Effector memory CD8-positive, alpha-beta T cell (primary cell): ENCODE measurements at regions not wholly inside any gene's neighbourhood (a gene's known extent, or its start where the extent isn't known, plus 50 kb on each side); places are given as distances from the start of the nearest gene placed in this dataset.
"Not testable (repeated sequence)": the region's sequence is repeated elsewhere in the genome, so short reads cannot be mapped to it uniquely, and the experiment has no call there.

Source experiments
- ATAC-seq: fragments of 150-1000 bp; cut with Tn5 transposase; replicated peaks from 2 replicates; pipeline ENCODE4 v1.10.0; 2021; ENCODE audit warnings: mild to moderate bottlenecking, moderate library complexity
- DNase-seq, 3 experiments: peaks; one replicate each; pipeline ENCODE4 v3.0.0; 2021
- H3K27ac Mint-ChIP-seq, 2 donors: one replicate each; pipeline ENCODE4 v1.8.0; 2022; ENCODE audit warnings: mild to moderate bottlenecking in 2 of 2, mixed read lengths in 2 of 2, moderate library complexity in 2 of 2
- H3K27me3 Mint-ChIP-seq, 2 donors: one replicate each; pipeline ENCODE4 v1.8.0; 2022; ENCODE audit warnings: mixed read lengths in 2 of 2
- H3K36me3 Mint-ChIP-seq: one replicate; pipeline ENCODE4 v1.8.0; 2022; ENCODE audit warnings: mild to moderate bottlenecking, moderate library complexity, mixed read lengths; ENCODE audit not compliant: insufficient read depth
- H3K4me1 Mint-ChIP-seq, 2 donors: one replicate each; pipeline ENCODE4 v1.8.0; 2022; ENCODE audit warnings: low read depth in 2 of 2, mixed read lengths in 2 of 2
- H3K4me3 Mint-ChIP-seq, 2 donors: one replicate each; pipeline ENCODE4 v1.8.0; 2022; ENCODE audit warnings: mild to moderate bottlenecking in 2 of 2, mixed read lengths in 2 of 2, moderate library complexity in 2 of 2
- H3K9me3 Mint-ChIP-seq, 2 donors: one replicate each; pipeline ENCODE4 v1.8.0; 2022; ENCODE audit warnings: mixed read lengths in 2 of 2

GRCh38 chr2:66170744-66171330 lies 264.1 kb upstream of the MEIS1 start:
- ATAC-seq (no peak), DNase-seq (no peak)
- Mint-ChIP-seq H3K36me3 (no peaks in the 10 kb centered on the region), H3K27me3 (no peaks in the 10 kb centered on the region), H3K4me1 (no peaks in the 10 kb centered on the region), H3K27ac (no peak overlapping the region), H3K4me3 (no peak overlapping the region), H3K9me3 (peaks cover 0 to 6% of the 10 kb centered on the region in 2 donors)

GRCh38 chr2:66169076-66169475 lies 265.8 kb upstream of the MEIS1 start:
- H3K4me3 Mint-ChIP-seq: no peak overlapping the region
- no peak overlapping the region for H3K27ac Mint-ChIP-seq
- ATAC-seq (no peak), DNase-seq (no peak)
- H3K36me3 Mint-ChIP-seq: no peaks in the 10 kb centered on the region
- no peaks in the 10 kb centered on the region for H3K4me1 Mint-ChIP-seq
- H3K9me3 Mint-ChIP-seq: peaks cover 0 to 15% of the 10 kb centered on the region in 2 donors
- no peaks in the 10 kb centered on the region for H3K27me3 Mint-ChIP-seq

GRCh38 chr2:66164470-66164869 lies 270.5 kb upstream of the MEIS1 start:
- Mint-ChIP-seq H3K27ac (no peak overlapping the region), H3K4me3 (no peak overlapping the region), H3K36me3 (no peaks in the 10 kb centered on the region), H3K4me1 (no peaks in the 10 kb centered on the region), H3K9me3 (peaks cover 0 to 20% of the 10 kb centered on the region in 2 donors), H3K27me3 (no peaks in the 10 kb centered on the region)
- ATAC-seq: no peak
- no peak for DNase-seq

- Mint-ChIP-seq H3K9me3 (peaks cover 7 to 33% of the 10 kb centered on the region in 2 donors), H3K27ac (no peak overlapping the region), H3K27me3 (no peaks in the 10 kb centered on the region), H3K4me1 (no peaks in the 10 kb centered on the region), H3K36me3 (no peaks in the 10 kb centered on the region), H3K4me3 (no peak overlapping the region)
- no peak for DNase-seq
- no peak for ATAC-seq
Measured at GRCh38 chr2:66156171-66156570, 278.8 kb upstream of the MEIS1 start.

- Mint-ChIP-seq H3K27me3 (no peaks in the 10 kb centered on the region), H3K9me3 (peaks cover 7 to 28% of the 10 kb centered on the region in 2 donors), H3K4me3 (no peak overlapping the region), H3K4me1 (no peaks in the 10 kb centered on the region), H3K27ac (no peak overlapping the region), H3K36me3 (no peaks in the 10 kb centered on the region)
- ATAC-seq (no peak), DNase-seq (no peak)
Measured at GRCh38 chr2:66153941-66154340, 281.0 kb upstream of the MEIS1 start.

GRCh38 chr2:66145490-66145889 lies 289.4 kb upstream of the MEIS1 start:
- no peaks in the 10 kb centered on the region for H3K4me1 Mint-ChIP-seq
- H3K4me3 Mint-ChIP-seq: no peak overlapping the region
- no peak overlapping the region for H3K27ac Mint-ChIP-seq

GRCh38 chr2:66144324-66144723 lies 290.6 kb upstream of the MEIS1 start:
- H3K9me3 Mint-ChIP-seq, H3K36me3 Mint-ChIP-seq, DNase-seq, ATAC-seq, H3K27me3 Mint-ChIP-seq, H3K4me1 Mint-ChIP-seq, H3K27ac Mint-ChIP-seq, H3K4me3 Mint-ChIP-seq: not testable (repeated sequence)

More at GRCh38 chr2:66145490-66145889, 289.4 kb upstream of the MEIS1 start:
- Mint-ChIP-seq H3K27me3 (no peaks in the 10 kb centered on the region), H3K36me3 (no peaks in the 10 kb centered on the region), H3K9me3 (peaks cover 4 to 7% of the 10 kb centered on the region in 2 donors)
- ATAC-seq (no peak), DNase-seq (no peak)

- Mint-ChIP-seq H3K27me3 (no peaks in the 10 kb centered on the region), H3K9me3 (peaks cover 3 to 9% of the 10 kb centered on the region in 2 donors), H3K4me1 (no peaks in the 10 kb centered on the region), H3K36me3 (no peaks in the 10 kb centered on the region), H3K4me3 (no peak overlapping the region), H3K27ac (no peak overlapping the region)
- ATAC-seq: no peak
- DNase-seq: no peak
Measured at GRCh38 chr2:66137606-66138130, 297.3 kb upstream of the MEIS1 start.

- no peak for ATAC-seq
- H3K27me3 Mint-ChIP-seq: no peaks in the 10 kb centered on the region
- no peaks in the 10 kb centered on the region for H3K36me3 Mint-ChIP-seq
Measured at GRCh38 chr2:66134138-66134701, 300.7 kb upstream of the MEIS1 start.

GRCh38 chr2:66127656-66128055 lies 307.3 kb upstream of the MEIS1 start:
- H3K4me1 Mint-ChIP-seq: no peaks in the 10 kb centered on the region
- no peaks in the 10 kb centered on the region for H3K27me3 Mint-ChIP-seq
- ATAC-seq (no peak), DNase-seq (no peak)
- no peak overlapping the region for H3K4me3 Mint-ChIP-seq
- H3K36me3 Mint-ChIP-seq: no peaks in the 10 kb centered on the region
- no peak overlapping the region for H3K27ac Mint-ChIP-seq
- H3K9me3 Mint-ChIP-seq: peaks cover 9 to 12% of the 10 kb centered on the region in 2 donors

More at GRCh38 chr2:66134138-66134701, 300.7 kb upstream of the MEIS1 start:
- no peaks in the 10 kb centered on the region for H3K4me1 Mint-ChIP-seq
- no peak for DNase-seq
- H3K27ac Mint-ChIP-seq: no peak overlapping the region
- peaks cover 8 to 12% of the 10 kb centered on the region in 2 donors for H3K9me3 Mint-ChIP-seq
- H3K4me3 Mint-ChIP-seq: no peak overlapping the region

GRCh38 chr2:66127061-66127460 lies 307.9 kb upstream of the MEIS1 start:
- H3K36me3 Mint-ChIP-seq: no peaks in the 10 kb centered on the region
- H3K4me3 Mint-ChIP-seq: no peak overlapping the region
- no peak for ATAC-seq
- no peak overlapping the region for H3K27ac Mint-ChIP-seq
- peaks cover 6 to 8% of the 10 kb centered on the region in 2 donors for H3K9me3 Mint-ChIP-seq
- H3K27me3 Mint-ChIP-seq: no peaks in the 10 kb centered on the region
- no peaks in the 10 kb centered on the region for H3K4me1 Mint-ChIP-seq
- DNase-seq: no peak

- H3K4me1 Mint-ChIP-seq: no peaks in the 10 kb centered on the region
- H3K27ac Mint-ChIP-seq: no peak overlapping the region
- no peak overlapping the region for H3K4me3 Mint-ChIP-seq
- H3K36me3 Mint-ChIP-seq: no peaks in the 10 kb centered on the region
- no peak for ATAC-seq
- DNase-seq: no peak
- peaks cover 6 to 8% of the 10 kb centered on the region in 2 donors for H3K9me3 Mint-ChIP-seq
- no peaks in the 10 kb centered on the region for H3K27me3 Mint-ChIP-seq
Measured at GRCh38 chr2:66125951-66126350, 309.0 kb upstream of the MEIS1 start.

GRCh38 chr2:66122516-66122915 lies 312.4 kb upstream of the MEIS1 start:
- DNase-seq (no peak), ATAC-seq (no peak)
- H3K36me3 Mint-ChIP-seq: no peaks in the 10 kb centered on the region
- H3K9me3 Mint-ChIP-seq: peaks cover 7 to 8% of the 10 kb centered on the region in 2 donors
- no peak overlapping the region for H3K27ac Mint-ChIP-seq
- no peak overlapping the region for H3K4me3 Mint-ChIP-seq
- H3K27me3 Mint-ChIP-seq: no peaks in the 10 kb centered on the region
- H3K4me1 Mint-ChIP-seq: no peaks in the 10 kb centered on the region

- DNase-seq: no peak
- Mint-ChIP-seq H3K36me3 (no peaks in the 10 kb centered on the region), H3K9me3 (peaks cover 7 to 8% of the 10 kb centered on the region in 2 donors), H3K4me3 (no peak overlapping the region), H3K27ac (no peak overlapping the region), H3K4me1 (no peaks in the 10 kb centered on the region), H3K27me3 (no peaks in the 10 kb centered on the region)
- no peak for ATAC-seq
Measured at GRCh38 chr2:66121946-66122345, 313.0 kb upstream of the MEIS1 start.
